ENCODE measurements at regions not wholly inside any gene's neighbourhood (a gene's known extent, or its start where the extent isn't known, plus 50 kb on each side); places are given as distances from the start of the nearest gene placed in this dataset.

- DNase-seq (no peak), ATAC-seq (no peak)
- no peaks in the 10 kb centered on the region for H3K9me3 Mint-ChIP-seq (ENCODE audit: insufficient read depth)
- H3K27me3 Mint-ChIP-seq (ENCODE audit: low read depth): peaks cover 12% of the 10 kb centered on the region
- POLR2A ChIA-PET: no interaction called here
- CTCF ChIA-PET: no interaction called here
- peaks cover 9% of the 10 kb centered on the region for H3K4me1 Mint-ChIP-seq (ENCODE audit: low read depth)
- no peaks in the 10 kb centered on the region for H3K36me3 Mint-ChIP-seq (ENCODE audit: low read depth)
- no peak overlapping the region for H3K4me3 Mint-ChIP-seq
- H3K27ac Mint-ChIP-seq: no peak overlapping the region
These were observed 55.6 kb upstream of the PPM1J start for GRCh38 chr1:112770724-112771123.

GRCh38 chr1:112769611-112770010 is 54.5 kb upstream of the PPM1J start:
- no peak for ATAC-seq
- CTCF ChIA-PET: no interaction called here
- peaks cover 12% of the 10 kb centered on the region for H3K27me3 Mint-ChIP-seq (ENCODE audit: low read depth)
- POLR2A ChIA-PET: no interaction called here
- no peaks in the 10 kb centered on the region for H3K9me3 Mint-ChIP-seq (ENCODE audit: insufficient read depth)
- H3K4me3 Mint-ChIP-seq: no peak overlapping the region
- peaks cover 9% of the 10 kb centered on the region for H3K4me1 Mint-ChIP-seq (ENCODE audit: low read depth)
- no peaks in the 10 kb centered on the region for H3K36me3 Mint-ChIP-seq (ENCODE audit: low read depth)
- no peak overlapping the region for H3K27ac Mint-ChIP-seq
- no peak for DNase-seq

- POLR2A ChIA-PET: no interaction called here
- CTCF ChIA-PET: no interaction called here
- Mint-ChIP-seq H3K4me1 (ENCODE audit: low read depth) (peaks cover 9% of the 10 kb centered on the region), H3K9me3 (ENCODE audit: insufficient read depth) (no peaks in the 10 kb centered on the region), H3K4me3 (no peak overlapping the region), H3K36me3 (ENCODE audit: low read depth) (no peaks in the 10 kb centered on the region), H3K27me3 (ENCODE audit: low read depth) (peaks cover 10% of the 10 kb centered on the region), H3K27ac (no peak overlapping the region)
- ATAC-seq (no peak), DNase-seq (no peak)
These were observed 52.5 kb upstream of the PPM1J start for GRCh38 chr1:112767646-112768045.

Measured in activated CD8-positive, alpha-beta T cell treated with anti-CD3 and anti-CD28 coated beads, Interleukin-2, amount 10 ng/mL, durations not matched to agents 7 days and 5 days (primary cell).